MM.1S (cell line): ENCODE measurements at regions not wholly inside any gene's neighbourhood (a gene's known extent, or its start where the extent isn't known, plus 50 kb on each side); places are given as distances from the start of the nearest gene placed in this dataset.
A peak's percentile ranks its signal among the peaks of the same experiment; 100 is the strongest.
"Not testable (repeated sequence)": the region's sequence is repeated elsewhere in the genome, so short reads cannot be mapped to it uniquely, and the experiment has no call there.

Experiments
- DNase-seq: peaks from one replicate; pipeline ENCODE4 v3.0.0-alpha.2; 2015
- H2AFZ ChIP-seq: fragments of 300-600 bp; sonication (generic); 2 replicates; pipeline ENCODE4 v1.6.0; 2016; ENCODE audit warnings: antibody characterized with exemption, low read length
- H3F3A ChIP-seq: fragments of 300-600 bp; sonication (generic); 2 replicates; pipeline ENCODE4 v1.6.1; 2016; ENCODE audit warnings: mild to moderate bottlenecking, antibody characterized with exemption, low read length, moderate library complexity, mixed read lengths; ENCODE audit not compliant: insufficient read depth
- H3K27ac ChIP-seq: fragments of 300-600 bp; sonication (generic); 2 replicates; pipeline ENCODE4 v1.5.1; 2016; ENCODE audit warnings: mild to moderate bottlenecking, low read length
- H3K27me3 ChIP-seq: fragments of 300-600 bp; sonication (generic); replicated peaks from 2 replicates; pipeline ENCODE4 v1.6.0; 2016; ENCODE audit warnings: low read length; ENCODE audit not compliant: insufficient read depth
- H3K36me3 ChIP-seq: fragments of 300-600 bp; sonication (generic); replicated peaks from 2 replicates; pipeline ENCODE4 v1.6.1; 2016; ENCODE audit warnings: mild to moderate bottlenecking, low read length, mixed read lengths; ENCODE audit not compliant: insufficient read depth
- H3K4me1 ChIP-seq: fragments of 300-600 bp; sonication (generic); 2 replicates; pipeline ENCODE4 v1.6.1; 2016; ENCODE audit warnings: low read length, mixed read lengths
- H3K4me2 ChIP-seq: fragments of 300-600 bp; sonication (generic); 2 replicates; pipeline ENCODE4 v1.6.0; 2016; ENCODE audit warnings: low read depth, low read length
- H3K4me3 ChIP-seq: fragments of 300-600 bp; sonication (generic); 2 replicates; pipeline ENCODE4 v1.5.1; 2016; ENCODE audit warnings: low read length, mixed read lengths
- H3K79me2 ChIP-seq: fragments of 300-600 bp; sonication (generic); 2 replicates; pipeline ENCODE4 v1.6.1; 2016; ENCODE audit warnings: mixed run types, low read length, mixed read lengths
- H3K9ac ChIP-seq: fragments of 300-600 bp; sonication (generic); 2 replicates; pipeline ENCODE4 v1.6.1; 2016; ENCODE audit warnings: low read length, mixed read lengths
- H3K9me2 ChIP-seq: fragments of 300-600 bp; sonication (generic); replicated peaks from 2 replicates; pipeline ENCODE4 v1.6.1; 2016; ENCODE audit warnings: mild to moderate bottlenecking, low read length, mixed read lengths; ENCODE audit not compliant: insufficient read depth
- H3K9me3 ChIP-seq: fragments of 300-600 bp; sonication (generic); replicated peaks from 2 replicates; pipeline ENCODE4 v1.6.1; 2016; ENCODE audit warnings: mild to moderate bottlenecking, low read length, mixed read lengths; ENCODE audit not compliant: insufficient read depth
- H4K20me1 ChIP-seq: fragments of 300-600 bp; sonication (generic); 2 replicates; pipeline ENCODE4 v1.6.1; 2016; ENCODE audit warnings: mild to moderate bottlenecking, low read length, moderate library complexity, mixed read lengths; ENCODE audit not compliant: insufficient read depth
- EZH2 ChIP-seq: fragments of 300-600 bp; sonication (generic); optimal IDR thresholded peaks from 2 replicates; pipeline ENCODE3; 2017; ENCODE audit warnings: low read depth, mild to moderate bottlenecking, antibody characterized with exemption, low read length, mixed read lengths
- EZH2phosphoT487 ChIP-seq: fragments of 300-600 bp; sonication (generic); IDR thresholded peaks from 2 replicates; pipeline ENCODE4 v1.6.1; 2018; ENCODE audit warnings: antibody characterized with exemption, low read length
- TF ChIP-seq, protein P1 (sequence below): fragments of 300-600 bp; sonication (generic); IDR thresholded peaks from 2 replicates; pipeline ENCODE4 v1.5.1; 2016; ENCODE audit warnings: antibody characterized with exemption, low read length, mixed read lengths

- no peaks in the 10 kb centered on the region for H3K79me2 ChIP-seq
- no peaks in the 10 kb centered on the region for H3K9me3 ChIP-seq
- H3K4me3 ChIP-seq = no peak overlapping the region
- H3K27me3 ChIP-seq = no peaks in the 10 kb centered on the region
- peaks cover 38% of the 10 kb centered on the region for H3K4me1 ChIP-seq
- peak; percentile 49 for DNase-seq
- no peak overlapping the region for H3K4me2 ChIP-seq
- no peak for TF ChIP-seq EZH2phosphoT487
- TF ChIP-seq, protein P1, sequence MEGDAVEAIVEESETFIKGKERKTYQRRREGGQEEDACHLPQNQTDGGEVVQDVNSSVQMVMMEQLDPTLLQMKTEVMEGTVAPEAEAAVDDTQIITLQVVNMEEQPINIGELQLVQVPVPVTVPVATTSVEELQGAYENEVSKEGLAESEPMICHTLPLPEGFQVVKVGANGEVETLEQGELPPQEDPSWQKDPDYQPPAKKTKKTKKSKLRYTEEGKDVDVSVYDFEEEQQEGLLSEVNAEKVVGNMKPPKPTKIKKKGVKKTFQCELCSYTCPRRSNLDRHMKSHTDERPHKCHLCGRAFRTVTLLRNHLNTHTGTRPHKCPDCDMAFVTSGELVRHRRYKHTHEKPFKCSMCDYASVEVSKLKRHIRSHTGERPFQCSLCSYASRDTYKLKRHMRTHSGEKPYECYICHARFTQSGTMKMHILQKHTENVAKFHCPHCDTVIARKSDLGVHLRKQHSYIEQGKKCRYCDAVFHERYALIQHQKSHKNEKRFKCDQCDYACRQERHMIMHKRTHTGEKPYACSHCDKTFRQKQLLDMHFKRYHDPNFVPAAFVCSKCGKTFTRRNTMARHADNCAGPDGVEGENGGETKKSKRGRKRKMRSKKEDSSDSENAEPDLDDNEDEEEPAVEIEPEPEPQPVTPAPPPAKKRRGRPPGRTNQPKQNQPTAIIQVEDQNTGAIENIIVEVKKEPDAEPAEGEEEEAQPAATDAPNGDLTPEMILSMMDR = no peak
- TF ChIP-seq EZH2 = no peak
- H3K9ac ChIP-seq = no peak overlapping the region
- H4K20me1 ChIP-seq = no peaks in the 10 kb centered on the region
- H3F3A ChIP-seq = peaks cover 27% of the 10 kb centered on the region
- H3K27ac ChIP-seq = no peak overlapping the region
- H3K9me2 ChIP-seq = no peaks in the 10 kb centered on the region
- H3K36me3 ChIP-seq = no peaks in the 10 kb centered on the region
- H2AFZ ChIP-seq = 0 out of 2 replicates have a peak overlapping the region, but pooled peaks have one; percentile 10
Measured at GRCh38 chr2:90076311-90076710, 1384.8 kb downstream of the RPIA start.

DNA sequence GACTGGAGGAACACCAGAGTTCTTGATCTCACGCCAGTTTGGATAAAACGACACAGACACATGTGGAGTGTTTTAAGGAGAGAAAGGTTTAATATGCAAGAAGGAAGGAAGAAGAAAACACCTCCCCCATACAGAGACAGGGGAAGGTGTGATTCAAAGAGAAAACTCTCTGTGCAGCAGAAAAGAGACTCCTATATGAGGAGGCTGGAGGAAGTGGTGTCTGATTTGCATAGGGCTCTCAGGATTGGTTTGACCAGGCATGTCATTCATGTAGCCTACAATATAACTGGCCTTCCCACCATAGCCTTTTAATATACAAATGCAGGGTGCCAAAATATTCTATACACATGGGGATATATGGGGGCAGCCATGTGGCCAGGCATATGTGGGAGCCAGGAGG is 1386.5 kb downstream of the RPIA start:
- peak overlapping the region; percentile 41; the same call in 1 of the 2 replicates for H3K4me3 ChIP-seq
- DNase-seq = peak; percentile 72
- H3K9me2 ChIP-seq = no peaks in the 10 kb centered on the region
- H3K36me3 ChIP-seq = no peaks in the 10 kb centered on the region
- no peaks in the 10 kb centered on the region for H3K9me3 ChIP-seq
- no peak overlapping the region; the same call in 1 of the 2 replicates for H3K9ac ChIP-seq
- peaks cover 27% of the 10 kb centered on the region for H3F3A ChIP-seq
- peak overlapping the region; percentile 68; the same call in 1 of the 2 replicates for H3K27ac ChIP-seq
- peak overlapping the region; percentile 63 for H3K4me2 ChIP-seq
- H4K20me1 ChIP-seq = no peaks in the 10 kb centered on the region
- H3K27me3 ChIP-seq = no peaks in the 10 kb centered on the region
- H3K4me1 ChIP-seq = peaks cover 38% of the 10 kb centered on the region
- no peaks in the 10 kb centered on the region for H3K79me2 ChIP-seq
- peak overlapping the region; percentile 32; the same call in 1 of the 2 replicates for H2AFZ ChIP-seq
- no peak for TF ChIP-seq EZH2phosphoT487
- TF ChIP-seq EZH2 = no peak
- TF ChIP-seq, protein P1 = no peak

DNA sequence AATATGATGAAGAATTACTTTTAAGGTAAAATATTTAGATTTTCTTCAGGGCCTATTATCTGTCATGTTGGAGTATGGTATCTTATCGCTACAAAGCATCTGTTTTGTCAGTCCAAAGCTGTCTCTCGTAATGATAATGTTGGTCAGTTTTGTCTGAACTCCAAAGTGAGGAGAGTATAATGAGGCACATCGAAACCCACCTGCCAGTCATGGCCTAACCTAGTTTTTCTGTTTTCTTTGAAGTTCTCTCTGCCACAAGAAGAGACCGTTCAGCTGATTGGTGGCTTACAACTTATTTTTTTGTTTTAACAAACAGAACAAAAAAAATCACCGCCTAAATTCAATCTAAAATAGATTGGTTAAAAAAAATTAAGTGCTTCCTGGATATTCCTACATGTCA is 1387.9 kb downstream of the RPIA start:
- peak overlapping the region; percentile 56 for H3K4me2 ChIP-seq
- TF ChIP-seq, protein P1 = no peak
- TF ChIP-seq EZH2 = no peak
- no peak for TF ChIP-seq EZH2phosphoT487

GRCh38 chr2:90087792-90088191 is 1396.3 kb downstream of the RPIA start:
- H3K9ac ChIP-seq, H3K4me2 ChIP-seq, H3K79me2 ChIP-seq, H3F3A ChIP-seq, H3K9me2 ChIP-seq, H2AFZ ChIP-seq, H3K27ac ChIP-seq, H3K9me3 ChIP-seq, H3K4me1 ChIP-seq, H3K27me3 ChIP-seq, H4K20me1 ChIP-seq, DNase-seq, H3K36me3 ChIP-seq, H3K4me3 ChIP-seq: not testable (repeated sequence)
- TF ChIP-seq, protein P1 = peak; percentile 15; the same call in 1 of the 2 replicates

More for the DNA sequence above, 1387.9 kb downstream of the RPIA start:
- peak; percentile 82 for DNase-seq
- no peak overlapping the region for H2AFZ ChIP-seq
- H3K9ac ChIP-seq = no peak overlapping the region
- H4K20me1 ChIP-seq = no peaks in the 10 kb centered on the region
- H3K36me3 ChIP-seq = no peaks in the 10 kb centered on the region
- no peaks in the 10 kb centered on the region for H3K79me2 ChIP-seq
- no peaks in the 10 kb centered on the region for H3K27me3 ChIP-seq
- peaks cover 27% of the 10 kb centered on the region for H3F3A ChIP-seq
- H3K27ac ChIP-seq = peak overlapping the region; percentile 68; the same call in 1 of the 2 replicates
- peaks cover 38% of the 10 kb centered on the region for H3K4me1 ChIP-seq
- H3K9me3 ChIP-seq = no peaks in the 10 kb centered on the region
- H3K4me3 ChIP-seq = no peak overlapping the region
- no peaks in the 10 kb centered on the region for H3K9me2 ChIP-seq

GRCh38 chr2:90093571-90094270 is 1402.2 kb downstream of the RPIA start:
- H3K36me3 ChIP-seq, DNase-seq, H3K27ac ChIP-seq, H3K4me3 ChIP-seq, H3K4me2 ChIP-seq, H2AFZ ChIP-seq, H3F3A ChIP-seq, H3K4me1 ChIP-seq, H3K9me2 ChIP-seq, H4K20me1 ChIP-seq, H3K9ac ChIP-seq, H3K79me2 ChIP-seq, H3K27me3 ChIP-seq, H3K9me3 ChIP-seq: not testable (repeated sequence)
